Activated T-cell treated with anti-CD3 and anti-CD28 coated beads for 48 hours (primary cell): ENCODE measurements at regions not wholly inside any gene's neighbourhood (a gene's known extent, or its start where the extent isn't known, plus 50 kb on each side); places are given as distances from the start of the nearest gene placed in this dataset.
"Not testable (repeated sequence)": the region's sequence is repeated elsewhere in the genome, so short reads cannot be mapped to it uniquely, and the experiment has no call there.

Experiments
- DNase-seq: peaks from one replicate; pipeline ENCODE4 v3.0.0-alpha.2; 2020; ENCODE audit warnings: low read depth

DNA sequence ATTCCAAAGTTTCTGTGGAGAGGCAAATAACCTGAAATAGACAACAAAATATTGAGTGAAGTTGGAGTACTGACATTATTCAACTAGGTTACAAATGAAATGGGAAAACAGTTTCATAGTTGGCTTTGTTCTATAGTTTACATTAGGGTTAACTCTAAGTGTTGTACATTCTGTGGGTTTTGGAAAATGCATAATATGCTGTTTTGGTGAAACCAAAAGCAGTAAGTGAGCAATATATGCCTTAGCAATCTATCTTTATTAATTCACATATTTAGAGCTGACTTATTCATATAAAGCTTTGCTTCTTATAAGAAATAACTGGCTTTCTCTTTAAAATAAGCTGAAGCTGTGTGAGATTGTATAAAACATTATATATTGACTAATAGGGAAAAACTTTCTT lies 157.5 kb upstream of the AHI1 start:
- DNase-seq = no peak

DNA sequence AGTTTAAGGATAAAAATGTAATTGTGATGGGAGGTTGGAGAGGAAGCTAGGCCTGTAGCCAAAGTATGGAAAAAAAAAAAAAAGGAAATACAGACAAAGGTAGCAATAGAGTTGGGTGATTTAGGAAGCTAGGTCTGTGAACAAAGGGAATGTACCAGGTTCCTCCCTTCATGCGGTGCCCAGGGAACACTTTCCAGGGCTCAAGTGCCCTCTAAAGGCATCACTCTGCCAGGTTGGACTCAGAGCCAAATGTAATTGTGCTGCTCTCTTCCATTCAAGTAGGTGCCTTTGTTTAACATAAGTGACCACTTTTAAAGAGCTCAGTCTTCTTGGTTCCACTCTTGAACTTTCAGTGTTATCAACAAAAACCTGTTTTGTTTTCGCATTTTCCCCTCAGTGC lies 159.7 kb upstream of the AHI1 start:
- no peak for DNase-seq

DNA sequence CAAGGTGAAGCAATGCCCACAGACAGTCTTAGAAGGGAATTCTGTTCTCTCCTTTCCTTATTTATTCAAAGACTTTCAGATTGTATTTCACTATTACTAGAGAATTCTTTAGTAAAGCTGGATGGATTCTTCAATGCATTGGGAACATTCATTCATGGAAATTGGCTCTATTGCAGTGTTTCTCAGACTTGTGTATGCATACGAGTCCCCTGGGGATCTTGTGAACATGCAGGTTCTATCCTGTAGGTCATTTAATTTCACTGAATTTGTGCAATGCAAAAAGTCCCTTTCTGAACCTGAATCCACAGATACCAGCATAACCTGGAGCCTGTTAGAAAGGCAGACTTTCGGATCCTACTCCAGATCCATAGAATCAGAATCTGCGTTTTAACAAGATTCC lies 160.9 kb upstream of the AHI1 start:
- no peak for DNase-seq

DNA sequence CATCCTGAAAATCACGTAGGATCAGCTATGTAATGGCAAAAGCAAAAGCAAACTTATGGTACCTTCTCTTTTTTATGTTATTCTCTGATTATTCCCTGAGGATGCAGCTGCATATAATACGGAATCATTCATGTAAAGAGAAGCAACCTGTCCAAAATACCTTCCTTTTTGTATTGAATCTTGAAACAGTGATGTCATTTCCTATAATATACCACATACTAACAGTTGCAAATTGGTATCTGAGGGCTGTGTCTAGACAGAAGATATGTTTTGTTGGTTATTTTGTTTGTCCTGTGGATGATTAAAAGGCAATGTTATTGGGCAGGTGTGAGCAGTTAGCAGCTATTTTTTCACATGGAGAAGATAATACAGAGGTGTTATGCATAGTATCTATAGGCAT lies 161.4 kb upstream of the AHI1 start:
- no peak for DNase-seq

DNA sequence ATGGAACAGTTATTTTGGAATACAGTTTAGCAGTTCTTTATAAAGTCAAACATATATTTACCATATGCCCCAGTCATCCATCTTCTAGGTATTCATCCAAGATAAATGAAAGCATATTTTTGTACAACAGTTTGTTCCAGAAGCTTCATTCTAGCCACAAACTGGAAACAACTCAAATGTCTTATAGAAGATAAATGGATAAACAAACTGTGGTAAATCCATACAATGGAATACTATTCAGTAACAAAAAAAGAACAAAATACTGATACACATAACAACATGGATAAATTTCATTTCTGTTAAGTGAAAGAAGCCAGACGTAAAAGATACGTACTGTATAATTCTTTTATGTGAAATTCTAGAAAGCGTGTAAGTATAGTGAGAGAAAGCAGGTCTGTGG lies 167.0 kb upstream of the AHI1 start:
- no peak for DNase-seq

DNA sequence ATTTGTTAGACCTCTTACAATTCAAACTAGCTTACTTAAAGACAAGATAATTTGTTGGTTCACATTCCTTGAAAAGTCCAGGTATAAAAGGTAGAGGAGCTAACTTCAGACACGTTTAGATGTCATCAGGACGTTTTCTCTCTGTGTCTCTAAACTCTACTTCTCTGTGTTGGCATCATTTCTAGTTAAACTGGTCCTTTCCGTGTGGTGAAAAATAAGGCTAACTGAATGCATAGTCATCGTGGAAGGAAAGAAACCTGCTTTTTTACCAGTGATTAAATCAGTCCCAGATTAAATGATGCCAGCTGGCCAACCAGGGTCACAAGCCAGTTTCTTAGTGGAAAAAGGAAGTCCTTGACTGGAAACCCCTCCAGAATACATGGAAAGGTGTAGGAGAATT lies 168.4 kb upstream of the AHI1 start:
- no peak for DNase-seq

DNA sequence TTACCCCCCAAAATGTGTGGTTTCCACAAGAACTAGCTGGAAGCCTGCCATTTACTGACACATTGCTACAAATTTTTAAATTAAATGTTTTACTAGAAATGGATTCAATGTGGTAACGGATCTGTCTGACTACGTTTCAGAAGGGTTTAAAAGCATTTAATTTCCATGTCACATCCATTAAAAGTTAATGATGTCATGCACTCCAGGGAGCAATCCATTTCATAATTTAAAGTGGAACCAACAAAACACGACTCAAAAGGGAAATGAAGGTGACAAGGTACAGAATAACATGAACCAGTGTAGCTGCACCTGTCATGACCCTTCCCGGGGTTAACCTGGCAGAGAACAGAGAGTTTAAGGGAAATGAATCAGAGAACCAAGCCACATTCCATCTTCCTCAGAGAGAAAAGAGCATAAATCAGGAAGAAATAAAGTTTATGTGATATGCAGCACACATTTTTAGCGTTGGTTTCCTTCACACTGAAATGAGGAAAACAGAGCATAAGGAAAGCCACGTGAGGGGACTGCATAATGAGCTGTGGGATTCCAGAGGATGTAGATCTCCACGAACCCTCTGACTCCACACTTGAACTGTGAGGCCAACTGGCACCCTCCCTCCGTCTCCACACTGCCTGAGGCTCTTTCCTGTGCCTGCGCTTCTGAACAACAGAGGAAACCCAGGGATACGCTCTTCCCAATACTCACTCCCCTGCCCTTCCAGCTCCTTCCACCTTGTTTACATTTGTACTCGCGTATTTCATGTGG lies 170.3 kb upstream of the AHI1 start:
- DNase-seq = no peak

DNA sequence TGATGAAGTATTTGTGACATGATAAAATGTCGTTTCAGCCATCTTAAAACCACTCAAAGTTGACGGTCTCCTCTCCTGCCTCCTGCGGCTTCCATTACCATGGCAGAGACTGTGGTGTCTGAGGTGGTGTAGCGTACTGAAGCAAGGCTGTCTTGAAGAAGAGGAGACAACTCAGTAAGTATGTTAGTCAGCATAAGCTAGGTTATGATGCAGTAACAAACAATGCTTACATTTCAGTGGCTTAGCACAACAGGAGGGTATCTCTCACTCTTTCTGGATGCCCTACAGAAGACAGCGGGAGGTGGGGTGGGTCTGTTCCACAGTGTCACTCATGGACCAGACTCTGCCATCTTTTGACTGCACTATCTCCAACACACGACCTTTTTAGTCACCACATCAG lies 174.7 kb upstream of the AHI1 start:
- DNase-seq = no peak

DNA sequence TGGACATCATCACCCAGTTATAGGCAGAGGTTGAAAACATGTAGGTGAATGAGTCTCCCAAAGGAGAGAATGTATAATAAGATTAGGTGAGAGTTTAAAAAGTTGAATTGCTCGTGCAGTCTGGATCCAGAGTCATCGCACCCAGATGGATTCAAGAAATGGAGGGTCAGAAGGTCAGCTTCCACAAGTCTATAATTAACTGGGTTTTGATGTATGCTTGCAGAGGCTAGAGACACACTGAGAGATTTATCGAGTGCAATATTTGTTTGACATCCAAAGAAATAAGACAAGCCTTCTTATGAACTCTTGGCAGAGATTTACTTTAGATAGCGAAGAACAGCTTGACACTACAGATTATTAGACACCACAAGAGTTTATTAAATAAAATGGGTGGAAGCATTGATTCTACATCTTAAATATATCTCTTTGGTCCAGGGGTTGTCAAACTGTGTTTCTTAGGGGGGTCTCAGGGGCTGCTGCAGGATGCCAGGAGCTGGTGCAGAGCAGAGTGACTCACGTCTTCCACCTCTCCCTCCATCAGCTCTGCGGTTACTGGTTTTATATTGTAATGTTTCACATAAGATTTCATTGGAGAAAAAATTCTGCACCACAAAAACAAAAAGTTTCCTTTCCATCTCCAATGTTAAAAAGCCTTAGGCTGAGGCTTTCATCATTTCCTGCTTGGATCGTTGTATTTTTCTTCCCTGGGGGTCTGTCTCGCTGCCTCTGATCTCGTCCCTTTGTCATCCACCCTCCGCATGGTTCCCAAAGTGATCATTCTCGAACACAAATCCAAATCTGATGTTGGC lies 176.2 kb upstream of the AHI1 start:
- DNase-seq = no peak

DNA sequence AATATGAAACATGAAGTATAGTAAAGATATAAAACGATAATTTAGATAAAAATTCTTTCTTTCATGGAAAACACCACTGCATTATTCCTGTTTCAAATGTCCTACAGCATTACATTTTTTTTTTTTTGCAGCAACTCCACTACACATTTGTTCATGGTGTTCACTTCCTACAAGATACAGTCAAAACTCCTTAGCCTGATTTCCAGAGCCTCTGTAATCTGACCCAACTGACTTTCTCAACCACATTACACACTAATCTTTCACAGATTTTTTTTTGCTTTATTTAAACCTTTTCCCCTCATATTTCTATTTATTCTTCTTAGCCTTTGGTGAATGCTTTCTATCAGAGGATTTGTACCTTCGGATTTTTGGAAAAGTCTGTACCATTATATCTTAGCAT lies 176.5 kb upstream of the PDE7B start:
- no peak for DNase-seq

DNA sequence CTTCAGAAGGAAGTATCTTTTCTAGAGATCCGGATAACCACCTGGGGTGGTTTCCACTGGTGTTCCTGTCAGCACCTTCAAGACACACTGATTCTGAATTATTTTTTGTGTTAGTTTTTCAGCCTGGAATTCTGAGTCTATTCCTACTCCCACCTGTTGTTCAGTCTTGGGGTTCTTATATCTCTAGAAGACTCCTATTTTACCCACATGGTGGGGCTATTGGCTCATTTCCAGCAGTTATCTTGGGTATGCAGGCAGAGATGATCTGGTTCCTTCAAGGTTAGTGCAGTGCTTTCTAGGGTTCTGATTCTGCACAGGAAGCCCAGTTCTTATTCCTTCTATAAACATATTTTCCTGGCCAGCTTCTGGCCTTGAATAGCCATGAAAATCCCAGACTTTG lies 175.6 kb upstream of the PDE7B start:
- DNase-seq = no peak

DNA sequence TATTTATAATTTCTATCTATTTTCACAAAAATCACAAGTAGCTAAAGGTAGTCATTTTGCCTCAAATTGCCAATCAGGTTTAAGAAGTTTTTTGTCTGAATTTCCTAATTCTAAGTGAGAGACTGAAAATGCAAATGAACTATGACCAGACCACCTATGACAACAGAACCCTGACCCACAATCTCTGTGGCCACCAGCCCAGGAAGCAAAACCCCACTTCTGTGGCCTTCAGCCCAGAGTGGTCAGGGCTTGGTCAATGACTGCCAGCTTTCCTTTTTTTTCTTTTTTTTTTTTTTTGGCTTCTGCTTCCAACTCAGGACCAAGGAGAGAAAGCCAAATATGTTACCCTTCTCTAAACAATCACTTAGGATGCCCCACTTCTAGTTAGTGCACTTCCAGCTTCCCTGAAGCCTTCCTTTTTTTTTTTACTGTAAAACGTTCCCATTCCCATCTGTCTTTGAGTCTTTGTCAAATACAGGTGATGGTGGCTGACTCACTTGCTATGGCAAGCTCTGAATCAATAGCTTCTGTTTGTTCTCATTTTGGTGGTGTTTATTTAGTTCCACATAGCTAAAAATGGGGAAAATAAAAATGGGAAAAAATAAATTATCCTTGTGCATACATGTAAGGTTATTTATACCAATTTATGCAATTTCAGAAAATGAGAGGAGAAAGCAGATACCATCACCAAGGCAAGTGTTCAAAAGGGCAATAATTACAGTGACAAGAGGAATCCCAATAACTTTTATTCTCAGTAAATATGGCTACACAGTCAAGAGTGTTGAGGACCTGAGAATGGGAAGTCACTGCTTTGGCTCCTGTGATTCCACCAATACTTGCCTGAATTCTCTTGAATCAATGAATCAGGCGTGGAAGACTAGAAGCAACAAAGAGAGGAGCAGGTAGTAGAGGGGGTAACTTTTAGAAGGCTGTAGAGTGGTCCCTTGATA lies 170.3 kb upstream of the PDE7B start:
- no peak for DNase-seq

DNA sequence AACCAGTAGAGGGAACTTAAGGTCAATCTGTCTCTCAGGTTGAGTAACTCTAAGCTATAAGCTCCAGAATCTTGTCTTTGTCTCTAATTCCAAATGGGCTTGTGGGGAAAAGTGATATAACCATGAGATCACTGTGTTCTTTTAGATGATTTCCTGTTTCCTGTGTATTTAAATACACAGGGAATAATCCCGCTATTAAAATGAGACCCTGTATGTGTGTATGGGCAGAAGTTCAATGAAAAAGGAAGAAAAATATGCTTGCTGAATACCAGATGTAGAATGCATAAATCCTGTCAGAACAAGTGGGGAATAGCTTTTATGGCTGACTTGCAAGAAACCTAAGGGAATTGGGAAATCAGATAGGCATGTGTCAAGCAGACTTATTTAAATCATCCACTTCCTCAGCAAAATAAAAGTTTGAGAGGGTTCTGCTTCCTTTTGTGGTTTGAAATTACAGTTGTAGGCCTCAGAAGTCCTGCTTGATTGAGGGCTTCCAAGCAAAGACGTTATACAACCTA lies 164.7 kb upstream of the PDE7B start:
- DNase-seq = no peak

DNA sequence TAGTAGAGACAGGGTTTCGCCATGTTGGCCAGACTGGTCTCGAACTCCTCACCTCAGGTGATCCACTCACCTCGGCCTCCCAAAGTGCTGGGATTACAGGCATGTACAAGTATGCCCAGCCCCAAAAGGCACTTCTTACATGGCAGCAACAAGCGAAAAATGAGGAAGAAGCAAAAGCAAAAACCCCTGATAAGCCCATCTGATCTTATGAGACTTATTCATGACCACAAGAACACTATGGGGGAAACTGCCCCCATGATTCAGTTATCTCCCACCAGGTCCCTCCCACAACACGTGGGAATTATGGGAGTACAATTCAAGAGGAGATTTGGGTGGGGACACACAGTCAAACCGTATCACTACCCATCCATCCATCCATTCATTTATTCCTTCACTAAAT lies 163.0 kb upstream of the PDE7B start:
- not testable (repeated sequence) for DNase-seq

DNA sequence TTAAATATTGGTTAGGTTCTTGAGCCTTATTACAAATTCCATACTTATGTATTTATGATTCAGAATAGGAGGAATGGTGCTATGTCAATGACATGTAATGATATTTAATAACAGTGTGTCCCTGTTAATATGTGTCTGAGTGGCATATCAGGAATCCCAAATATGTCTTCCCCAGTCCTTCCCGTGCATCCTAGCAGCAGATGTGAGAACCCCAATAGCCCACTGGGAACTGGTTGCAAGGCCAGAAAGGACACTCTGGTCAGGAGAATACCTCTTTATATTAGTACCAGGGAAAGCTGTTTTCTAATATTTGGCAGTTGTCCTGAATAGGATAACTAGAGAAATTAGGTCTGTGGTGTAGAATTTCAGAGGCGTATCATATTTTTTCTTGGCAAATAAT lies 159.1 kb upstream of the PDE7B start:
- DNase-seq = no peak

DNA sequence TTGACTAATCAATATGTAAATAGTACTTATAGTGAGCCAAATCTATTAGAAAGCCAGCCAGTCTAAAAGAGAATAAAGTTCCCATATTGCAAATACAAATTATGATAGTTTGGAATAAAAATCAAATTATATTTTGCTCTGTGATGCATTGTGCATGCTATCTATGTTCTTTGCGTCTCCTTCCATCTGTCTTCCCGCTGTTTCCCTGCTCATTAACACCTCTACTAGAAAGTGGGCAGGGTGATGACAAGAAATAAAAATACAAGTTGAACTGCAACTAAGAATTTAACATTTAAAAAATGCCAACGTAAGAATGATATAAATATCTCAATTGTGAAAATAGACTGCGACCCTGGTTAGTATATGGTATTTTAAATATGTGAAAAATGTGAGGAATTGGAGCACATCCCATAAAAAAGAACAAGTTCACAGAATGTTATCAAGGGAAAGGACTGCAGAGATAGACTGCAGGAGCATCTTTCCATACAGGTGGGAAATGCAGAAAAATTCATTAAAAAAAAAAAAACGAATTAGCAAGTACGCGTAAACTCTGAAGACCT lies 157.6 kb upstream of the PDE7B start:
- no peak for DNase-seq

DNA sequence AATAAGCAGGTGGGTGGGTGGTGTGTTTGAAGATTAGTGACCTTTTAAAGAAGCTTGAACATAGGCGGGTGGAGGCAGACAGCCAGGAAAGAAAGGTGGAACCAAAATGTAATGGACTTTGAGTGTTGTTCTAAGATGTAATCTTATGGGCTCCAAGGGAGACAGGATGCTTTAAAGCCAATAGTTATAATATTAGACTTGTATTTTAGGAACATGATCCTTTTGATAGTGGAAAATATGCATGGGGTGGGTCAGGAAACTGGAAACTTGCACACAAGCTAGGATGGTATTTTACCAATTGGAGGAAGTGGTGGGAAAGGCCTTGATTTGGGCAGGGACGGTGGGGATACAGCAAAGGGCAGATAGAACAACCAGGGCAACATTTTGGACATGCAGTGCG lies 151.8 kb upstream of the PDE7B start:
- DNase-seq = no peak

DNA sequence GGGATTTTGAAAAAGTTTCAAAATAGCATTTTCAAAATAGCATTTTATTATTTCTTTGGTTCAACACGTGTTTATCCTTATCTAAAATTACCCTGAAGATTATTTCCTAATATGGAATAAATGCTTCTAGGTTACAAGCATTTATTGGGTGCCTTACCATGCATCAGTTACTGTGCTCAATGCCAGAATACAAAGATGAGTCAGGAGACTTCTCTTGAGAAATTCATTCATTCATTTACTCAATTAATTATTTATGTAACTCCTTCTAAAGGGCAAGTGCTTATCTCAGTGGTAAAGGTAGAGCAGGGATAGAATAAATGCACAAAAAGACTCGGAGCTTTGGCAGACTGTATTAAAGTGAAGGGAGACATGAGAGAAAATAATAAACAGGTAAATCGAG lies 150.1 kb upstream of the PDE7B start:
- DNase-seq = no peak

DNA sequence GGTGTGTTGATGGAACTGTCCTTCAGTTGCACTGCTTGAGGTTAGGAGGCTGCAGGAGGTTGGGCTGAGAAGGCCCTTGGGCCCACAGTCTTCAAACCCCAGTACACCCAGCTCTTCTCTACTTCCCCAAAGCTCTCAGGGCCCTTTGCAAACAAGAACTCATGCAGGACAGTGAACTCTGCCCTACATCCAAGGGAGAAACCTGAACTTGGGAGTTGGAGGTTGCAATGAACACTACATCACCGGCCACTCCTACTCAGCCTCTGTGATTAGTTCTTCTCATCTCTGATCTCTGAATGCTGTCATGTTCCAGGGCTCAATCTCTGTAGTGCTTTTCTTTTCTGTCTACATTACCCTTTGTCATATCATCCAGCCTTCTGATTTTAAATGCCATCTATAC lies 148.5 kb upstream of the PDE7B start:
- DNase-seq = no peak

DNA sequence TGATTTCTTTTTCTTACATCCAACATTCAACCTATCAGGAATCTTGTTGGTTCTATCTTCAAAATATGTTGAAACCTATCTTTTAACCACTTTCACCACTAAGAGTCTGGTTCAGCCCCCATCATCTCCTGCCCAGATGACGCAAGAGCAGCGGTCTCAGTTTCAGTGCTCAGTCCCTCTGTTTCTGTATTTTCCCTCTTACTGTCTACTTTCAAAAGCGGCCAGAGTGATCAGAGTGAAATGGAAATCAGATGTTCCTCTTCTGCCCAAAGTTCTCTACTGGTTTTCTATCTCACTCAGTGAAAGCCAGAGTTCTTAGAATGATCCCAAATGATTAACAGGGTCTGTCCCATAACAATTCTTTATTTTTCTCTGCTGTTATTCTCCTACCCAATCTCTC lies 147.9 kb upstream of the PDE7B start:
- DNase-seq = peak; percentile 41

DNA sequence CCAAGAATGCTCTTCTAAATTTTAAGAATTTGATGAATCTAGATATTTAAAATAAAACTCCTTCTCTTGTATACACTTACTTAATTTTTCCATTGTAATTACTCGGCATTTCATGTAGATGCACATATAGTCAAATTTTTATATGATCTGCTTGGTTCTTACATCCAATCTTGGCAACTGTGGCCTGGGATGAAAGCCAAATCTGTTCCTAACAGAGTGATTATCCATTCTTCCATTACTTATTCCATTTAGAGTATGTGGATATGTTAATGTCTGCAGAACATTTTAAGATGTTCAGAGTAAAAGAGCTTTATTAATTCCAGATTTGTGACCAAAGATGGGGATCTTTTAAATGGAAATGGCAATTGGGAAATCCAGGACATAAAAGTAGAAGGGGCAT lies 144.1 kb upstream of the PDE7B start:
- no peak for DNase-seq

DNA sequence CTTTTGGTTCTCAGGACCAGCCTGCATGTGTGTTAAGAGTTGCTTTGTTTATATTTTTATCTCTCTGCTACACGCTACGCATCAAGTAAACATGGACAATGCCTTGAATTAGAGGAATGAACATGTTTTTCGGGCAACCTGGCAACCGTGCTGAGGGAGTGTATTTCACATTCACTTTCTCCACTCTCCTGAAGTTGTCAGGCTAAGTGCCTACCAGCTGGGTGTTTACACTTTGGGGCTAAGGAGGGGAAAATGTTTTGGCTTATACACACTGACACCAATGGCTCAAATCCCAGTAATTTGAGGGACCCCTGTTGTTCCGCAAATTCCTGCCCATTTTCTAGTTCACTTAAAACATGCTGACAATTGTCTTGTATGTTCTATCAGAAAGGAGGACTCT lies 141.5 kb upstream of the PDE7B start:
- DNase-seq = no peak
